ENCODE measurements at regions not wholly inside any gene's neighbourhood (a gene's known extent, or its start where the extent isn't known, plus 50 kb on each side); places are given as distances from the start of the nearest gene placed in this dataset.

DNA sequence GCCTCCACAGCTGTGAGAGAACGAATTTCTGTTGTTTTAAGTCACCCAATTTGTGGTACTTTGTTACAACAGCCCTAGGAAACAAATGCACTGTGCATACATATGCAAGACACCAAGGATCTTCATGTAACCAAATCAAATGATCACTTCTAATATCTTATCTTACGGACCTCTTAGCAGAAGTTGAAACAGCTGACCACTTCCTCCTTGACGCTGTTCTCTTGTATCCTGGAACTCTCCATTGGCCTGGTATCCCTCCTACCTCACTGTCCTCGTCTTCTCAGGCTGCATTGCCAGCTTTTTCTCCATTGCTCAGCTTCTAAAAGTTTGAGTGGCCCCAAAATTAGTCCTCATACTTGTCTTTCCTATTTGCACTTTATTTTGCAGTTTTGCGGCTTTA, 200.4 kb downstream of the DLEU7 start:
- no peaks in the 10 kb centered on the region for H3K4me1 ChIP-seq
- intact Hi-C loops (cut with DNase I; ENCODE audit: low total_unique reads), result no loop called here
- no peak overlapping the region for H3K4me3 ChIP-seq
- DNase-seq, result no peak
- no peak overlapping the region for H3K27ac ChIP-seq
- H3K9me3 ChIP-seq, result no peaks in the 10 kb centered on the region
- no peaks in the 10 kb centered on the region for H3K27me3 ChIP-seq (replicated peaks in 1 of 7)
- WGBS, 5 donors, result 55 to 76% (median 61%) methylated on average over 5 of the region's 5 CpGs
- no peaks in the 10 kb centered on the region for H3K36me3 ChIP-seq
- TF ChIP-seq, protein P1, sequence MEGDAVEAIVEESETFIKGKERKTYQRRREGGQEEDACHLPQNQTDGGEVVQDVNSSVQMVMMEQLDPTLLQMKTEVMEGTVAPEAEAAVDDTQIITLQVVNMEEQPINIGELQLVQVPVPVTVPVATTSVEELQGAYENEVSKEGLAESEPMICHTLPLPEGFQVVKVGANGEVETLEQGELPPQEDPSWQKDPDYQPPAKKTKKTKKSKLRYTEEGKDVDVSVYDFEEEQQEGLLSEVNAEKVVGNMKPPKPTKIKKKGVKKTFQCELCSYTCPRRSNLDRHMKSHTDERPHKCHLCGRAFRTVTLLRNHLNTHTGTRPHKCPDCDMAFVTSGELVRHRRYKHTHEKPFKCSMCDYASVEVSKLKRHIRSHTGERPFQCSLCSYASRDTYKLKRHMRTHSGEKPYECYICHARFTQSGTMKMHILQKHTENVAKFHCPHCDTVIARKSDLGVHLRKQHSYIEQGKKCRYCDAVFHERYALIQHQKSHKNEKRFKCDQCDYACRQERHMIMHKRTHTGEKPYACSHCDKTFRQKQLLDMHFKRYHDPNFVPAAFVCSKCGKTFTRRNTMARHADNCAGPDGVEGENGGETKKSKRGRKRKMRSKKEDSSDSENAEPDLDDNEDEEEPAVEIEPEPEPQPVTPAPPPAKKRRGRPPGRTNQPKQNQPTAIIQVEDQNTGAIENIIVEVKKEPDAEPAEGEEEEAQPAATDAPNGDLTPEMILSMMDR (IDR thresholded peaks at IDR 0.05 in 8 of 11, conservative IDR thresholded peaks at IDR 0.05 in 3 of 11), result no peak
- no peak for TF ChIP-seq POLR2AphosphoS5 (IDR thresholded peaks at IDR 0.05)
- TF ChIP-seq POLR2A (IDR thresholded peaks at IDR 0.05), result no peak

DNA sequence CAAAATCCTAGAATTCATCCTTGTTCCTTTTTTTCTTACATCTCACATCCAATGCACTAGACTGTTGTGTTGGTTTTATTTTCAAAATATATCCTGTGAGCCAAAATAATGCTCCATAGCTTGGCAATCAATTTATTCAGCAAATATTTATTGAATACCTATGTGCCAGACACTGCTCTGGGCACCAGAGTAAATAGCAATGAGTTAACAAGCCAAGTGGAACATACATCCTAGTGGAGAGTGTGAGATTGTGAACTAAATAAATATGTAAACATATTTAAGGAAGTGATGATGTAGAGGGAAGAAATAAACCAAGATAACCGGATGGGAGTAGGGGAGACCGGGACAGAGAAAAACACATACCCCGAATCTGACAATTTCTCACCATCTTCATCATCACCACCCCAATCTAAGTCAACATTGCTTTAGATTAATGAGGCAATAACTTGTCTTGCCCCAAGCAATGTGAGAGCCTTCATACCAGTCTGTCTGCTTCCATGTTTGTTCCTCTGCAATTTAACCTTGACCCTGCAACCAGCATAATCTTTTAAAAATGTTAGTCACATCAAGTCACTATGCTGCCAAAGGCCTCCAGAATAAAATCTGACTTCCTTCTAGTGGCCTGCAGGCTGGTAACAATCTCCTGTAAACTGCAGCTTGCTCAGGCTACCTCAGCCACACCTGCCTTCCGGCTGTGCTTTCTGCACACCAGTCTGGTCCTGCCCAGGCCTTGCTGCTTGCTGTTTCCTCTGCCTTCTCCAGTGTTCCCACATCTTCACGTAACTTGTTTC, 199.2 kb downstream of the DLEU7 start:
- DNase-seq, result no peak
- no peak for TF ChIP-seq POLR2AphosphoS5 (IDR thresholded peaks at IDR 0.05)
- TF ChIP-seq, protein P1 (IDR thresholded peaks at IDR 0.05 in 8 of 11, conservative IDR thresholded peaks at IDR 0.05 in 3 of 11), result no peak
- no peak for TF ChIP-seq POLR2A (IDR thresholded peaks at IDR 0.05)
- intact Hi-C loops (cut with DNase I; ENCODE audit: low total_unique reads), result no loop called here
- Histone ChIP-seq H3K36me3 (no peaks in the 10 kb centered on the region), H3K27ac (no peak overlapping the region), H3K27me3 (replicated peaks in 1 of 7) (no peaks in the 10 kb centered on the region), H3K4me3 (no peak overlapping the region), H3K4me1 (no peaks in the 10 kb centered on the region), H3K9me3 (no peaks in the 10 kb centered on the region)
- WGBS, 5 donors, result 76 to 94% (median 91%) methylated on average over 5 of the region's 5 CpGs

DNA sequence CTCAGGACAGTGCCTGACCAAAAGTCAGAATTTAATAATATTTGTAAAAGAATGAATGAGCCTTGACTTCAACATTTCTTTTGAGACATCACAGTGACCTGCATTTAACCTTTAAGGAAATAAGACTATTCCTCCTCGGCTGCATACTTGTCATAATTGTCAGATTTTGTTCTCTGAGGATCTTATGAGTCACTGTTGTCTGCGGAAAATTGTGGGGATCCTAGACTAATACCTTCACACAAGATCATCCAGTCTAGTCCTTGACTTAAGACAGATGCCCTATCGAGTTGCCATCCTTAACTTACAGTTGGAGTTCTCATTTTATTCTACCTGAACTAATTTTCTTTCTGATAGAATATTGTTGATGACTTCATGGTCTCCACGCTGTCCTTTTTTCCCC, 198.4 kb downstream of the DLEU7 start:
- H3K9me3 ChIP-seq, result no peaks in the 10 kb centered on the region
- no peaks in the 10 kb centered on the region for H3K27me3 ChIP-seq (replicated peaks in 1 of 7)
- TF ChIP-seq POLR2AphosphoS5 (IDR thresholded peaks at IDR 0.05) (no peak), POLR2A (IDR thresholded peaks at IDR 0.05) (no peak)
- TF ChIP-seq, protein P1 (IDR thresholded peaks at IDR 0.05 in 8 of 11, conservative IDR thresholded peaks at IDR 0.05 in 3 of 11), result no peak
- no peak for DNase-seq
- no peaks in the 10 kb centered on the region for H3K36me3 ChIP-seq
- no peak overlapping the region for H3K27ac ChIP-seq
- H3K4me1 ChIP-seq, result no peaks in the 10 kb centered on the region
- intact Hi-C loops (cut with DNase I; ENCODE audit: low total_unique reads), result no loop called here
- WGBS, 5 donors, result 77 to 91% (median 84%) methylated on average over 4 of the region's 4 CpGs
- no peak overlapping the region for H3K4me3 ChIP-seq

DNA sequence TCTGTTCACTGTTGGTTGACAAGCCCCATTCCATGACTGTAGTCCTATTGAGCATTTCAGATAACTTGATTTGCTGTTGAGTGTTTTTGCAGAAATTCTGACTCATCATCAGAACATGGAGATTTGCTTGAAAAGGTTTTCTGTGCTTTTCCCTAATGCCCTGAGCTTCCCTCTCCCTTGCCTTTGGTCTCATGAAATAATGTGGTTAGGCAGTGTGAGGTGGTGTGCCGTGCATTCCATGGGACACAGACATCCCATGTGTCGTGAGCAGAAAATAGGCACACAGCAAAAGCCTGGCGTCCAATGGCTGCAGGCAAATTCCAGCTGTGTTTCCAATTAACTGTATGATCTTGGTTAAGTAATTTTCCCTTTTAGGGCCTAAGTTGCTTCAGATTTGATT, 197.4 kb downstream of the DLEU7 start:
- TF ChIP-seq POLR2A (IDR thresholded peaks at IDR 0.05) (no peak), POLR2AphosphoS5 (IDR thresholded peaks at IDR 0.05) (no peak)
- TF ChIP-seq, protein P1 (IDR thresholded peaks at IDR 0.05 in 8 of 11, conservative IDR thresholded peaks at IDR 0.05 in 3 of 11), result no peak
- intact Hi-C loops (cut with DNase I; ENCODE audit: low total_unique reads), result no loop called here
- WGBS, 5 donors, result 87 to 97% (median 92%) methylated on average over 3 of the region's 3 CpGs

More for the DNA sequence above, 197.4 kb downstream of the DLEU7 start:
- no peak for DNase-seq
- Histone ChIP-seq H3K27ac (no peak overlapping the region), H3K9me3 (no peaks in the 10 kb centered on the region), H3K4me3 (no peak overlapping the region), H3K4me1 (peaks cover 0 to 2% (median 0%) of the 10 kb centered on the region in 6 donors), H3K36me3 (no peaks in the 10 kb centered on the region), H3K27me3 (replicated peaks in 1 of 7) (no peaks in the 10 kb centered on the region)
